A549 (cell line): ENCODE measurements at regions not wholly inside any gene's neighbourhood (a gene's known extent, or its start where the extent isn't known, plus 50 kb on each side); places are given as distances from the start of the nearest gene placed in this dataset.

Experiments used
- ATAC-seq, 2 experiments: fragments of 200-7000 bp in 1 of 2; fragments of >200 bp in 1 of 2; cut with Nextera tagmentation in 1 of 2; cut with Tn5 transposase in 1 of 2; 3 replicates each; pipeline versions ENCODE4 v1.8.0 to v1.9.1; 2018 to 2020; ENCODE audit warnings: mild to moderate bottlenecking in 1 of 2, moderate library complexity in 1 of 2
- CTCF ChIA-PET: fragments of 300-600 bp; sonication (Branson Sonifier 250); formaldehyde crosslinking; extraction: SDS; loops from one replicate; lab custom pipeline; 2021; ENCODE audit warnings: antibody characterized with exemption, inconsistent platforms; lab: Yijun Ruan, JAX
- POLR2A ChIA-PET: fragments of 350-600 bp; formaldehyde crosslinking; extraction: SDS; loops from one replicate; lab custom pipeline; 2021; ENCODE audit warnings: antibody characterized with exemption, inconsistent platforms; lab: Yijun Ruan, JAX
- DNase-seq, 2 experiments: peaks; one replicate each; pipeline versions ENCODE4 v3.0.0 to v3.0.0-alpha.2; 2011 to 2016; ENCODE audit warnings: low read depth in 1 of 2, low spot score in 1 of 2
- FAIRE-seq: peaks from 2 replicates; lab custom pipeline; 2011; peaks lifted over from hg19 to GRCh38; lab: Jason Lieb, UNC
- H3K27ac ChIP-seq, 2 experiments: fragments of >200 bp; sonication (Bioruptor Twin); formaldehyde crosslinking; 3 replicates each; pipeline ENCODE4 v1.5.1; 2016 to 2017
- H3K4me1 ChIP-seq: fragments of >200 bp; sonication (Bioruptor Twin); formaldehyde crosslinking; 3 replicates; pipeline ENCODE4 v1.6.1; 2016
- H3K4me2 ChIP-seq: fragments of >200 bp; sonication (Bioruptor Twin); formaldehyde crosslinking; 3 replicates; pipeline ENCODE4 v1.6.1; 2016
- H3K4me3 ChIP-seq: fragments of >200 bp; sonication (Bioruptor Twin); formaldehyde crosslinking; 3 replicates; pipeline ENCODE4 v1.5.1; 2016
- H3K9me3 ChIP-seq: fragments of >200 bp; sonication (Bioruptor Twin); formaldehyde crosslinking; 3 replicates; pipeline ENCODE4 v1.6.1; 2016
- ATOH8 ChIP-seq: fragments of 250-450 bp; sonication (Bioruptor Pico); IDR thresholded peaks from 2 replicates; pipeline ENCODE4 v1.5.0; 2020; ENCODE audit warnings: low read depth, mild to moderate bottlenecking, moderate library complexity
- CBX8 ChIP-seq: fragments of 200-600 bp; sonication (generic); IDR thresholded peaks from 2 replicates; pipeline ENCODE4 v1.6.1; 2016
- CEBPB ChIP-seq, 2 experiments: fragments of >200 bp in 1 of 2; sonication (Bioruptor Twin) in 1 of 2; formaldehyde crosslinking in 1 of 2; IDR thresholded peaks; 2 replicates each; pipeline ENCODE4 v1.6.1; 2012 to 2016
- CHD2 ChIP-seq: fragments of 150-350 bp; IDR thresholded peaks from 2 replicates; pipeline ENCODE4 v1.6.1; 2014; ENCODE audit warnings: low read length; ENCODE audit not compliant: partially characterized antibody
- EHMT2 ChIP-seq: fragments of 200-600 bp; sonication (generic); IDR thresholded peaks from 2 replicates; pipeline ENCODE4 v1.6.1; 2016; ENCODE audit warnings: antibody characterized with exemption, low read depth, mild to moderate bottlenecking, moderate library complexity
- EP300 ChIP-seq, 2 experiments: fragments of >200 bp; sonication (Bioruptor Twin); formaldehyde crosslinking; IDR thresholded peaks; 2 replicates in 1 of 2; 3 replicates in 1 of 2; pipeline ENCODE4 v1.6.1; 2016 to 2017
- FOXS1 ChIP-seq: fragments of 250-450 bp; sonication (Bioruptor Pico); IDR thresholded peaks from 2 replicates; pipeline ENCODE4 v1.5.0; 2020; ENCODE audit warnings: mild to moderate bottlenecking, moderate library complexity
- GATA3 ChIP-seq: IDR thresholded peaks from 2 replicates; pipeline ENCODE4 v1.6.1; 2012; ENCODE audit warnings: borderline replicate concordance
- HDAC2 ChIP-seq: fragments of 200-600 bp; sonication (generic); IDR thresholded peaks from 2 replicates; pipeline ENCODE4 v1.6.1; 2016
- HES2 ChIP-seq: fragments of >200 bp; sonication (Bioruptor Twin); formaldehyde crosslinking; IDR thresholded peaks from 2 replicates; pipeline ENCODE4 v1.6.1; 2016
- HEYL ChIP-seq: fragments of 250-450 bp; sonication (Bioruptor Pico); IDR thresholded peaks from 2 replicates; pipeline ENCODE4 v1.8.0; 2021; ENCODE audit warnings: mild to moderate bottlenecking, moderate library complexity
- HOXB13 ChIP-seq: fragments of 250-450 bp; sonication (Bioruptor Pico); IDR thresholded peaks from 2 replicates; pipeline ENCODE4 v1.5.0; 2020; ENCODE audit warnings: low read depth, mild to moderate bottlenecking, moderate library complexity
- HOXB5 ChIP-seq: fragments of 250-450 bp; sonication (Bioruptor Pico); IDR thresholded peaks from 2 replicates; pipeline ENCODE4 v1.5.0; 2020; ENCODE audit warnings: mild to moderate bottlenecking, moderate library complexity
- JUN ChIP-seq, 2 experiments: fragments of >200 bp; sonication (Bioruptor Twin); formaldehyde crosslinking; IDR thresholded peaks; 2 replicates in 1 of 2; 3 replicates in 1 of 2; pipeline ENCODE4 v1.6.1; 2016 to 2017
- KDM1A ChIP-seq: fragments of 200-600 bp; sonication (generic); IDR thresholded peaks from 2 replicates; pipeline ENCODE4 v1.6.1; 2016; ENCODE audit warnings: low read depth, mild to moderate bottlenecking
- MAZ ChIP-seq: fragments of 150-350 bp; IDR thresholded peaks from 2 replicates; pipeline ENCODE4 v1.6.1; 2014; ENCODE audit warnings: antibody characterized with exemption, low read depth, low read length, borderline replicate concordance
- MYC ChIP-seq: IDR thresholded peaks from 2 replicates; pipeline ENCODE4 v1.6.1; 2012; ENCODE audit warnings: mild to moderate bottlenecking, inconsistent platforms, low read length, improper control_type of control experiment, borderline replicate concordance
- NPAS2 ChIP-seq: fragments of 250-450 bp; sonication (Bioruptor Pico); IDR thresholded peaks from 2 replicates; pipeline ENCODE4 v1.8.0; 2022; ENCODE audit warnings: mild to moderate bottlenecking, moderate library complexity, borderline replicate concordance
- PHF8 ChIP-seq: fragments of 200-600 bp; sonication (generic); IDR thresholded peaks from 2 replicates; pipeline ENCODE4 v1.6.1; 2016; ENCODE audit warnings: low read depth, mild to moderate bottlenecking, antibody characterized with exemption, moderate library complexity, borderline replicate concordance
- RAD21 ChIP-seq, 2 experiments: fragments of >200 bp in 1 of 2; sonication (Bioruptor Twin) in 1 of 2; formaldehyde crosslinking in 1 of 2; IDR thresholded peaks in 1 of 2; conservative IDR thresholded peaks in 1 of 2; 2 replicates in 1 of 2; 3 replicates in 1 of 2; pipeline ENCODE4 v1.6.1; 2012 to 2018; ENCODE audit warnings: inconsistent platforms in 1 of 2
- RARB ChIP-seq: fragments of 250-450 bp; sonication (Bioruptor Pico); IDR thresholded peaks from 2 replicates; pipeline ENCODE4 v1.8.0; 2021; ENCODE audit warnings: mild to moderate bottlenecking, moderate library complexity
- RCOR1 ChIP-seq: fragments of 150-350 bp; IDR thresholded peaks from 2 replicates; pipeline ENCODE4 v1.6.1; 2014; ENCODE audit warnings: antibody characterized with exemption, low read length, low read depth
- RFX5 ChIP-seq: fragments of 450-650 bp; IDR thresholded peaks from 2 replicates; pipeline ENCODE4 v1.7.1; 2014; ENCODE audit warnings: antibody characterized with exemption, mild to moderate bottlenecking, moderate library complexity
- RNF2 ChIP-seq: fragments of 200-600 bp; sonication (generic); IDR thresholded peaks from 2 replicates; pipeline ENCODE4 v1.6.1; 2016; ENCODE audit warnings: low read depth, mild to moderate bottlenecking, antibody characterized with exemption, moderate library complexity, borderline replicate concordance
- SREBF2 ChIP-seq: fragments of 450-650 bp; IDR thresholded peaks from 2 replicates; pipeline ENCODE4 v1.6.1; 2014; ENCODE audit warnings: mild to moderate bottlenecking, moderate library complexity
- TFCP2L1 ChIP-seq: fragments of 250-450 bp; sonication (Bioruptor Pico); IDR thresholded peaks from 2 replicates; pipeline ENCODE4 v1.5.0; 2021; ENCODE audit warnings: mild to moderate bottlenecking
- ZC3H11A ChIP-seq: fragments of 450-650 bp; IDR thresholded peaks from 2 replicates; pipeline ENCODE4 v1.6.1; 2014; ENCODE audit warnings: antibody characterized with exemption, mild to moderate bottlenecking
- ZNF302 ChIP-seq: fragments of 250-450 bp; sonication (Bioruptor Pico); IDR thresholded peaks from 2 replicates; pipeline ENCODE4 v1.9.0; 2021; ENCODE audit warnings: inconsistent platforms, mild to moderate bottlenecking, moderate library complexity
- whole genome bisulfite sequencing: methylation state at CpG from one replicate; pipeline ENCODE4 v1.1.6; 2017; ENCODE audit errors: missing lambda C conversion rate; 5-methylcytosine and 5-hydroxymethylcytosine counted together
- TF ChIP-seq, protein P1 (sequence below): fragments of 450-650 bp; IDR thresholded peaks from 2 replicates; pipeline ENCODE4 v1.6.1; 2014; ENCODE audit warnings: antibody characterized with exemption

- CTCF ChIA-PET, result interaction anchor here (0.6 to 5.1 kb wide), 7 partner anchors 9 to 341 kb away, joined by 3 to 21 read pairs (median 4); no protein-coding TSS in a partner anchor
- FAIRE-seq (no peak), DNase-seq (no peak), ATAC-seq (no peak)
- peak overlapping the region; percentile 45 for H3K4me2 ChIP-seq
- no peak overlapping the region for H3K4me3 ChIP-seq
- no peak overlapping the region for H3K27ac ChIP-seq
- WGBS, result 86% methylated on average over 1 of the region's 1 CpG
- POLR2A ChIA-PET, result interaction anchor here (0.6 kb wide), 1 partner anchor 572 kb away, joined by 3 read pairs; no protein-coding TSS in a partner anchor
- TF ChIP-seq RNF2, result no peak
- no peak for TF ChIP-seq HEYL (CRISPR knock-in tag)
- H3K4me1 ChIP-seq, result peaks cover 16% of the 10 kb centered on the region
- H3K9me3 ChIP-seq, result no peaks in the 10 kb centered on the region
These were observed 63.5 kb upstream of the OSMR start for GRCh38 chr5:38782180-38782835.

GRCh38 chr5:38783011-38783561 is 62.7 kb upstream of the OSMR start:
- peak in 1 of 2 experiments; percentile 45 for DNase-seq
- Histone ChIP-seq H3K9me3 (no peaks in the 10 kb centered on the region), H3K27ac (no peak overlapping the region; a peak in 1 of 6 replicates), H3K4me1 (peaks cover 16% of the 10 kb centered on the region), H3K4me3 (no peak overlapping the region), H3K4me2 (peak overlapping the region; percentile 45)
- peak; percentile 88 to 92 for ATAC-seq
- POLR2A ChIA-PET, result interaction anchor here (0.6 kb wide), 1 partner anchor 573 kb away, joined by 3 read pairs; no protein-coding TSS in a partner anchor
- CTCF ChIA-PET, result interaction anchor here (1.1 to 5.1 kb wide), 4 partner anchors 8 to 342 kb away, joined by 3 to 21 read pairs (median 6); no protein-coding TSS in a partner anchor
- peak; percentile 7 for FAIRE-seq
- TF ChIP-seq SREBF2 (no peak), CEBPB (IDR thresholded peaks at IDR 0.05) (0 out of 4 replicates have a peak, but pooled peaks of 1 of the 2 experiments have one; percentile 13), RAD21 (conservative IDR thresholded peaks at IDR 0.05 in 1 of 2, IDR thresholded peaks at IDR 0.05 in 1 of 2) (no peak), GATA3 (peak; percentile 38; the same call in 1 of the 2 replicates), ZNF302 (no peak), RCOR1 (no peak)
- WGBS, result 38% methylated on average over 2 of the region's 2 CpGs

GRCh38 chr5:38789134-38789533 is 56.7 kb upstream of the OSMR start:
- no peak for FAIRE-seq
- Histone ChIP-seq H3K9me3 (no peaks in the 10 kb centered on the region), H3K4me3 (no peak overlapping the region), H3K4me1 (no peaks in the 10 kb centered on the region), H3K4me2 (no peak overlapping the region), H3K27ac (no peak overlapping the region)
- TF ChIP-seq, protein P1, sequence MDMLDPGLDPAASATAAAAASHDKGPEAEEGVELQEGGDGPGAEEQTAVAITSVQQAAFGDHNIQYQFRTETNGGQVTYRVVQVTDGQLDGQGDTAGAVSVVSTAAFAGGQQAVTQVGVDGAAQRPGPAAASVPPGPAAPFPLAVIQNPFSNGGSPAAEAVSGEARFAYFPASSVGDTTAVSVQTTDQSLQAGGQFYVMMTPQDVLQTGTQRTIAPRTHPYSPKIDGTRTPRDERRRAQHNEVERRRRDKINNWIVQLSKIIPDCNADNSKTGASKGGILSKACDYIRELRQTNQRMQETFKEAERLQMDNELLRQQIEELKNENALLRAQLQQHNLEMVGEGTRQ, result no peak
- TF ChIP-seq HES2 (no peak), FOXS1 (CRISPR knock-in tag) (no peak), HDAC2 (no peak)
- ATAC-seq, result no peak
- no peak for DNase-seq
- ChIA-PET POLR2A (no interaction called here), CTCF (interaction anchor here (1.1 to 1.5 kb wide), 2 partner anchors 20 to 348 kb away, joined by 4 to 5 read pairs; no protein-coding TSS in a partner anchor)
- 33% methylated on average over 2 of the region's 2 CpGs for WGBS

DNA sequence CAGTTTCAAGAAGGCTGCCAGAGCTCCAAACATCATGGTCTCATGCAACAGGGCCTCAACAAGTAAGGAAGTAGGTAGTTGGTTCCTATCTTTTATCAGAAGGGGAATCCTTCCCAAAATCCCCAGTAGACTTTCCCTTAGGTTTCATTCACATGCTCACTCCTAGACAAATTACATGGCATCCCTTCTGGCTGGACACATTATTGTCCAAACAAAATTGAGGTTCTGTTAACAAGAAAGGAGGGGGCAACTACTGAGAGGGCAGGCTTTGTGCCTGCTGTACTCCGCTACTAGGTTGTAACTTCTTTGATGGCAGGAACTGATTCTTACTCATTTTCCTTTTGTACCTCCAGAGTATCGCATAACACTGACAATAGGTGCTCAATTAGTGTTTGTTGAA is 56.0 kb upstream of the OSMR start:
- DNase-seq (no peak), ATAC-seq (no peak), FAIRE-seq (no peak)
- Histone ChIP-seq H3K4me2 (no peak overlapping the region), H3K27ac (no peak overlapping the region), H3K9me3 (no peaks in the 10 kb centered on the region), H3K4me1 (no peaks in the 10 kb centered on the region), H3K4me3 (no peak overlapping the region)
- CTCF ChIA-PET, result interaction anchor here (1.1 kb wide), 1 partner anchor 20 kb away, joined by 5 read pairs; no protein-coding TSS in a partner anchor
- POLR2A ChIA-PET, result no interaction called here
- 92% methylated on average over 2 of the region's 2 CpGs for WGBS
- TF ChIP-seq HOXB5 (CRISPR knock-in tag), result no peak
- TF ChIP-seq TFCP2L1 (CRISPR knock-in tag), result no peak
- no peak for TF ChIP-seq HOXB13 (CRISPR knock-in tag)
- no peak for TF ChIP-seq EP300 (IDR thresholded peaks at IDR 0.05)
- TF ChIP-seq NPAS2 (CRISPR knock-in tag), result no peak
- no peak for TF ChIP-seq MAZ
- no peak for TF ChIP-seq ZC3H11A
- TF ChIP-seq ATOH8 (CRISPR knock-in tag), result no peak
- TF ChIP-seq GATA3, result no peak
- TF ChIP-seq CBX8, result no peak
- TF ChIP-seq JUN (IDR thresholded peaks at IDR 0.05), result no peak
- no peak for TF ChIP-seq HDAC2
- TF ChIP-seq RFX5, result no peak
- no peak for TF ChIP-seq EHMT2
- TF ChIP-seq CHD2, result no peak
- no peak for TF ChIP-seq PHF8
- no peak for TF ChIP-seq KDM1A
- no peak for TF ChIP-seq RARB (CRISPR knock-in tag)
- TF ChIP-seq MYC, result no peak
